COLO668 (cell line): ENCODE measurements at regions not wholly inside any gene's neighbourhood (a gene's known extent, or its start where the extent isn't known, plus 50 kb on each side); places are given as distances from the start of the nearest gene placed in this dataset.
"Not testable (repeated sequence)": the region's sequence is repeated elsewhere in the genome, so short reads cannot be mapped to it uniquely, and the experiment has no call there.

Experiments
- DNase-seq: peaks from one replicate; lab custom pipeline; 2025; ENCODE audit not compliant: unreplicated experiment; lab: John Stamatoyannopoulos, UW

DNA sequence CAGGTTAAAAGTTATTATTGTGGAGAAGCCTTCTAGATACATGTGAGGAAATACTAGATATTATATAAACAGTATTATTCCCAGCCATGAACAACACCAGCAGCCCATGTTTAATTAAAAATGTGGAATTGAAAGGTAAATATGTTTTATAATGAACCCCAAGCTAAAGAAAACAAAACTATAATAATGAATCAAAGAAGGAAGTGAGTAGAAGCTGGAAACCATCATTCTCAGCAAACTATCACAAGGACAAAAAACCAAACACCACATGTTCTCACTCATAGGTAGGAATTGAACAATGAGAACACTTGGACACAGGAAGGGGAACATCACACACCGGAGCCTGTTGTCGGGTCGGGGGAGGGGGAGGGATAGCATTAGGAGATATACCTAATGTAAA lies 167.6 kb upstream of the CXXC4 start:
- DNase-seq = not testable (repeated sequence)

- peak; percentile 46 for DNase-seq
Observed at GRCh38 chr4:104677116-104677515, 182.4 kb upstream of the CXXC4 start.

GRCh38 chr4:104682311-104682710 lies 187.6 kb upstream of the CXXC4 start:
- DNase-seq = no peak

- no peak for DNase-seq
Observed at GRCh38 chr4:104693601-104694201, 199.0 kb upstream of the CXXC4 start.

GRCh38 chr4:104716584-104716983 lies 221.9 kb upstream of the CXXC4 start:
- no peak for DNase-seq

DNA sequence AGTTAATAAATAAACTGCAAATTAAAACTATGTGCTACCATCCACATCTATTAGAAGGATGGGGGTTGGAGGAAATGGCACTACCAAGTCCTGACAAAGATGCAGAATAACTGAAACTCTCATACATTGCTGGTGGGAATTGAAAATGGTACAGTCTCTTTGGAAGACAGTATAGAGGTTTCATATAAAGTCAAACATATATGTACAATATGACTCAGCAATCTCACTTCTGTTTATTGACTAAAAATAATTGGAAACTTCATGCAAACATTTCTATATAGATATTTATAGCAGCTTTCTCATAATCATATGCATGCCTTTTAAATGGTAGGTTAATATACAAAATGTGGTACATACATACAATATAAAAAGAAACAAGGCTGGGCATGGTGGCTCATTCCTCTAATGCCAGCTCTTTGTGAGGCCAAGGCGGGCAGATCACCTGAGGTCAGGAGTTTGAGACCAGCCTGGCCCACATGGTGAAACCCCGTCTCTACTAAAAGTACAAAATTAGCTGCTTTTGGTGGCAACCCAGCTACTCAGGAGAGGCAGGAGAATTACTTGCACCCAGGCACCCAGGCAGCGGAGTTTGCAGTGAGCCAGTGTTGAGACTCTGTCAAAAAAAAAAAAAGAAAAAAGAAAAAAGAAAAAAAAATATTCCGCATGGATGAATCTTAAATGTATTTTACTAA lies 225.0 kb upstream of the CXXC4 start:
- no peak for DNase-seq

DNA sequence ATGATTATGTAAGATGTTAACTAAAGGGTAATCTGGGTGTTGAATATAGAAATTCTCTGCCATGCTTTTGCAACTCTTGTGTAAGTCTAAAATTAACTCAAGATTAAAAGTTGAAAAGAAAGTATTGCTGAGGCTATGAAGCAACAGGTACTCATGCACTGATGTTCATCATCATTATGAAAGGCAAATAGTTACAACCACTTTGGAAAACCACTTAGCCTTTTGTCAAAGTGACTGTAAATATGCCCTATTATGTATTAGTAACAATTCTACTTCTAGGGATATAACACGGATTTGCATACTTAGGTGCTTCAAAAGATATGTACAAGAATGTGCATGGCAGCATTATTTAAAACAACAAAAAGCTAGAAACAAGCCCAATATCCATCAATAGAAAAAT lies 227.8 kb upstream of the CXXC4 start:
- DNase-seq = no peak

DNA sequence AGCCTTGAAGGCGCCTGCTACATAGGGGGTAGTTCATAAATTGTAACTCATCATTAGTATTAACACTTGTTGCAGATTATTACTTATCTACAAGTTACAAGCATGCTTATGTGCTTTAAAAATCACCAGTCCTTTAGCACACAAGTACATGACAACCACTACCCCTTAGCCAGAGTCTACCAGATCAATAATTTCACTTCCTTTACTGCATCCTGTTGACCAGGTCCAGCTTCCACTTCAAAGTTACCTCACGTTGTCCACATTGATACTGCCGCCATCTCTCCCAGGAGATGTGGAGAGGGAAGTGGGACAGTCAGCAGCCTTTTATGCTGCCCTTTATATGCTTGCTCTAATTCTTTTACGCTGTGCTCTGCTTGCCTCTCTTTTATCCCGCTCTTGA lies 231.3 kb upstream of the CXXC4 start:
- DNase-seq = no peak

GRCh38 chr4:104727643-104728042 lies 232.9 kb upstream of the CXXC4 start:
- no peak for DNase-seq

GRCh38 chr4:104728380-104729122 lies 233.9 kb upstream of the CXXC4 start:
- no peak for DNase-seq

DNA sequence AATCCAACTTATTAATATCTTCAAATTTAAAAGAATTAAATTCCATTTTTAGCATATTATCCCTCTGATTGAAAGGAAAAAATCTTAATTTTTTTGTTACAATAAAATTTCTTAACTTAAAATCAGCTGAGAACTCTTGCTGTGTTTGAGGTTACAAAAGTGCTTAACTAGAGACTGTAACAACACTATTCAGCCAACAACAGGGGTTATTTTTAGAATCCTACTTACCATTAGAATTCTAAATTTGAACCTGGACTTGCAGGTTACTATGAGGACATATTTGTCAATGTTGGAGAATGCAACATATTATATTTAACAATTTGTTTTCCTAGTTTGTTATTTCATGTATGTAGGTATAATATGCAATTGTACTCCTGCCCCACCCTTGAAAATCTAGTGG lies 238.1 kb upstream of the CXXC4 start:
- no peak for DNase-seq

DNA sequence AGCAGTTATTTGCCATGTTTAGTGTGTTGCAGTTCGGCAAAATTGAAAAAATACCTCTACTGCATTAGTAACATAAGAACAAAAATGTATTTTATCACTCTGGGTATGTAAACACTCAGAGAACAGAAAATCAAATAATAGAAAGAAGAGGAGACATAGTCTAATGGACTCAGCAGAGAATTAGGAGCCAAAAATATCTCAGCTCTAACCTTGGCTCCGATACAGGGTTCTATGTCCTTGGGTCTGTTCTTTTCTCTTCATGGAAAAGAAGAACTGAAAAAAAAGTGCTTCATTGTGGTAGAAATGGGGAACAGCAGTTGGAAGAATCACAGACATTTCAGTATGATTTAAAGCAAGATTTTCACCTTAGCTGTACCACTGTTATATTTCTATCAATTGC lies 240.5 kb upstream of the CXXC4 start:
- no peak for DNase-seq

DNA sequence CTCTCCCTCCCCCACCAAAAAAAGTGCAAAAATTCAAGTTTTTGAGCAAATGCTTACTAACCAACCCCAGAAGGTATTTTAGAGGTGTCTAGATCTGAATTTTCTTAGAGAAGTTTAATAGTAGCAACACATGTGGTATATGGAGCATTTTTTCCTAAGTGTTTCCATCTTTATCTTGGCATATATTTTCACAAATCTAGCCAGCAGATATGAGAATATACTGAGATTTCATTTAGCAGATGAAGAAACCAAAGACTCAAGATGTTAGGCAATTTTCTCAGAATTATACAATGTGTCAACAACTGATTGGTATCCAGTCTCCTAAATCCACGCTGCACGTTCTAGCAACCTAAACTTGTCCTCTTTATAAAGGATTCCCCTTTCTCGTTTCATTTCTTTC lies 245.5 kb upstream of the CXXC4 start:
- no peak for DNase-seq

DNA sequence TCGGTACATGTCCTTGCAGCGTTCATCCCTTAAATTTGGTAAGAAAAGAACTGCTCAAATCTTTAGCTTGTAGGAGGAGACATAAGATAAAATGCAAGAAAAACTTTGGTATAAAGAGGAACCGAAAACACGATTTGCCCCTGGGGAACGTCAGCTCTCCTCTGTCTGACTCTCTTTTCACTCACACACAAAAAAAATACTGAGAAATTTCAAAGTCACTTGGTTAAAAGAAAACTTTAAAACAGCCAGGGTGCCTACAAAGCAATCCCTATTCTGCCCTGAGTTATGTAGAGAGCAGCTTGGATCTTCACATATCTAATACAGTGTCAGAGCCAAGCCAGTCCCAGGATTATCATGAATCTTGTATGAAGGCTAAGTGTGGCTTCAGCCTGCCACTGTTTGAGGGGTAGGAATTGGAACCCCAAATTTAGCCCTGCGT lies 248.5 kb upstream of the CXXC4 start:
- no peak for DNase-seq

- no peak for DNase-seq
Observed at GRCh38 chr4:104747635-104748034, 252.9 kb upstream of the CXXC4 start.

DNA sequence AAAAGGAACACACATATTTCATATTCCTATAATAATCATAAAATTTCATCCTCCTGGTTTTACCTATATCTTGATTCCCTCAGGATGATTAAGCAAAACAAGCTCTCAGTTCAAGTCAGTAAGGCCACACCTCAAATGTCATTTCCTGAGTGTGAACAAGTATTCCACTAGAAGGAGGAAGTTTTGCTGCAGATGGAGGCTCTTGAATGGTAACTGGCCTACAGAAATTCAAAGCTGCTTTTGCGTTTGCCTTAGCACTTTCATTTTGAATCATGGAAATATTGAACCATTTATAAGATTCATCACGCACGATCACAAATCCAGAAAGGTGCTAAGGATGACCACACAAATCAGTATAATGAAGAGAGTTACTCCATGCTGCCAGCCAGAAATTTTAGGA lies 254.4 kb upstream of the CXXC4 start:
- DNase-seq = no peak

GRCh38 chr4:104750008-104750407 lies 255.3 kb upstream of the CXXC4 start:
- no peak for DNase-seq

- DNase-seq = no peak
Observed at GRCh38 chr4:104751468-104751867, 256.8 kb upstream of the CXXC4 start.

- DNase-seq = no peak
Observed at GRCh38 chr4:104752337-104752736, 257.6 kb upstream of the CXXC4 start.

- no peak for DNase-seq
Observed at GRCh38 chr4:104756837-104757236, 262.1 kb upstream of the CXXC4 start.

GRCh38 chr4:104758574-104758973 lies 263.9 kb upstream of the CXXC4 start:
- no peak for DNase-seq

DNA sequence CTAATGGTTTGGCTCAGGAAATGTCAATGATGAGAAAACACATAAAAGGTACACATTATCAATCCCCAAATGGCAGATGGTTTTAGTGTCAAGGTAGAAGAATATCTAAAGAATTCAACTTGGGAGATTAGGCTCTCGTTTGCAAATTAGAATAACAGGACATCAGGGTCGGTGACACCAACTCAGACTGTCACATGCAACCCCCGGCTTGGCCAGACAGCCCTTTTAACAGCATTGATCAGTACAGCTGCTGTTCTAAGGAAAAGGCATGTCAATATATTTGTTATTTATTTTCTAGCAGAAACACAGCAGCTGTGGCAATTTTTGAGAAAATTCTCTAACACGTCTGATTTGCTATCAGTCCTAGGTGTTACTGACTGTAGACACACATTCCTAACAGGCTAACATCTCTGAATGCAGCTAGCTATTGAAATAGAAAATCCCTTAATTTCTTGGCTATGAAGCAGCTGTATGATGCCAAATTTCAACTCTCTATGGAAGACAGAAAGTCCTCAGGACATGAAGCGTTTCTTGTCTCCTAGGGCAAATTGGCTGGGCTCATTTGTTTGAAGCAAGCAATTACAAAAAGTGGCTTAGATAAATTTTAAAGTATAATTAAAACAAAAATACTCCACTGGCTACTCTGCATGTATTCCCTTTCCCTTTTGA lies 269.0 kb upstream of the CXXC4 start:
- no peak for DNase-seq
